OCI-LY1 (cell line): ENCODE measurements at regions not wholly inside any gene's neighbourhood (a gene's known extent, or its start where the extent isn't known, plus 50 kb on each side); places are given as distances from the start of the nearest gene placed in this dataset.
A peak's percentile ranks its signal among the peaks of the same experiment; 100 is the strongest.

ENCODE experiments used
- H2AFZ ChIP-seq: fragments of 200-600 bp; sonication (generic), shearing (Covaris generic); 2 replicates; pipeline ENCODE4 v1.6.0; 2014; ENCODE audit warnings: antibody characterized with exemption, mild to moderate bottlenecking, low read length
- H3F3A ChIP-seq: fragments of 200-600 bp; sonication (generic), shearing (Covaris generic); 2 replicates; pipeline ENCODE4 v1.6.0; 2014; ENCODE audit warnings: mild to moderate bottlenecking, antibody characterized with exemption, low read length, moderate library complexity; ENCODE audit not compliant: insufficient read depth
- H3K27ac ChIP-seq: fragments of 200-600 bp; sonication (generic); 2 replicates; pipeline ENCODE4 v1.5.1; 2014; ENCODE audit warnings: low read length, mixed run types, mild to moderate bottlenecking, low read depth; ENCODE audit not compliant: poor library complexity, severe bottlenecking
- H3K27me3 ChIP-seq: fragments of 200-600 bp; sonication (generic); 2 replicates; pipeline ENCODE4 v1.6.0; 2014; ENCODE audit warnings: antibody characterized with exemption, mild to moderate bottlenecking, low read length, moderate library complexity; ENCODE audit not compliant: insufficient read depth
- H3K36me3 ChIP-seq: fragments of 200-600 bp; sonication (generic); 2 replicates; pipeline ENCODE4 v1.6.1; 2014; ENCODE audit warnings: mild to moderate bottlenecking, antibody characterized with exemption, low read length, moderate library complexity, mixed read lengths; ENCODE audit not compliant: insufficient read depth
- H3K4me1 ChIP-seq: fragments of 200-600 bp; sonication (generic); 2 replicates; pipeline ENCODE4 v1.5.1; 2014; ENCODE audit warnings: mild to moderate bottlenecking, low read length, moderate library complexity; ENCODE audit not compliant: insufficient read depth, severe bottlenecking
- H3K4me2 ChIP-seq: fragments of 200-600 bp; sonication (generic), shearing (Covaris generic); 2 replicates; pipeline ENCODE4 v1.6.1; 2014; ENCODE audit warnings: low read length
- H3K4me3 ChIP-seq: fragments of 200-600 bp; sonication (generic); 2 replicates; pipeline ENCODE4 v1.5.1; 2014; ENCODE audit warnings: low read length, low read depth, mild to moderate bottlenecking, mixed read lengths; ENCODE audit not compliant: poor library complexity, severe bottlenecking
- H3K79me2 ChIP-seq: fragments of 200-600 bp; shearing (Covaris generic); 2 replicates; pipeline ENCODE4 v1.6.1; 2016; ENCODE audit warnings: mixed run types, low read length, mixed read lengths; ENCODE audit not compliant: insufficient read depth
- H3K9ac ChIP-seq: fragments of 200-600 bp; sonication (generic), shearing (Covaris generic); 2 replicates; pipeline ENCODE4 v1.6.1; 2014; ENCODE audit warnings: mild to moderate bottlenecking, low read length, mixed read lengths
- H3K9me2 ChIP-seq: fragments of 200-600 bp; sonication (generic), shearing (Covaris generic); 2 replicates; pipeline ENCODE4 v1.6.1; 2014; ENCODE audit warnings: low read depth, mild to moderate bottlenecking, low read length, mixed read lengths
- H3K9me3 ChIP-seq: fragments of 200-600 bp; shearing (Covaris generic); 2 replicates; pipeline ENCODE4 v1.6.1; 2014; ENCODE audit warnings: low read length, mixed read lengths
- H4K20me1 ChIP-seq: fragments of 200-600 bp; sonication (generic), shearing (Covaris generic); 2 replicates; pipeline ENCODE4 v1.6.0; 2016; ENCODE audit warnings: mild to moderate bottlenecking, low read length; ENCODE audit not compliant: insufficient read depth
- EZH2 ChIP-seq: fragments of 200-600 bp; sonication (generic), shearing (Covaris generic); IDR thresholded peaks from 2 replicates; pipeline ENCODE4 v1.8.0; 2017; ENCODE audit warnings: borderline replicate concordance, mixed run types, mild to moderate bottlenecking, antibody characterized with exemption, low read length, moderate library complexity, mixed read lengths
- TF ChIP-seq, protein P1 (sequence below): fragments of 200-600 bp; sonication (generic), shearing (Covaris generic); IDR thresholded peaks from 2 replicates; pipeline ENCODE4 v1.5.1; 2017; ENCODE audit warnings: mild to moderate bottlenecking, antibody characterized with exemption, low read length, moderate library complexity, mixed read lengths

DNA sequence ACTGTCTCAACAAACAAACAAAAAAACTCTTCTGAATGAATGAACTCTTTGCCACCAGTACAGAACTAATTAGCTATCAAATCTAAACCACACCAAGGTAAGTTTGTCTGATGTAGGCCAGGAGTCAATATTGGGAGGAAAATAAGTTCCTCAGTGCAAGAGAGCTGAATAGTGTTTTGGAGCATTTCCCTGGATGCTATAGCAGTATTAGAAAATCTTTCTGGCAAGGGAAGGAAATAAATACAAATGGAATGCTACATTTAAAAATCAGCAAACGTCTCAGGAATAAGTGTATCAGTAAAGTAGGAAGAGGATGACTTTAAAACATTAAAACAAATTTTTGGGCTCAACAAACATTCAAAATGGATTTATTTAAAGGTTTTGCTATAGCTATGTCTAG lies 81.3 kb upstream of the TMTC4 start:
- Histone ChIP-seq H2AFZ (no peak overlapping the region), H3K27ac (no peak overlapping the region), H3K9me2 (no peaks in the 10 kb centered on the region), H3K9ac (no peak overlapping the region), H3K4me2 (no peak overlapping the region), H3K79me2 (no peaks in the 10 kb centered on the region), H4K20me1 (no peaks in the 10 kb centered on the region), H3K4me3 (no peak overlapping the region), H3K27me3 (no peaks in the 10 kb centered on the region; the same call in 1 of the 2 replicates), H3F3A (no peaks in the 10 kb centered on the region), H3K36me3 (no peaks in the 10 kb centered on the region), H3K4me1 (no peaks in the 10 kb centered on the region), H3K9me3 (no peaks in the 10 kb centered on the region)
- TF ChIP-seq EZH2 = no peak
- TF ChIP-seq, protein P1, sequence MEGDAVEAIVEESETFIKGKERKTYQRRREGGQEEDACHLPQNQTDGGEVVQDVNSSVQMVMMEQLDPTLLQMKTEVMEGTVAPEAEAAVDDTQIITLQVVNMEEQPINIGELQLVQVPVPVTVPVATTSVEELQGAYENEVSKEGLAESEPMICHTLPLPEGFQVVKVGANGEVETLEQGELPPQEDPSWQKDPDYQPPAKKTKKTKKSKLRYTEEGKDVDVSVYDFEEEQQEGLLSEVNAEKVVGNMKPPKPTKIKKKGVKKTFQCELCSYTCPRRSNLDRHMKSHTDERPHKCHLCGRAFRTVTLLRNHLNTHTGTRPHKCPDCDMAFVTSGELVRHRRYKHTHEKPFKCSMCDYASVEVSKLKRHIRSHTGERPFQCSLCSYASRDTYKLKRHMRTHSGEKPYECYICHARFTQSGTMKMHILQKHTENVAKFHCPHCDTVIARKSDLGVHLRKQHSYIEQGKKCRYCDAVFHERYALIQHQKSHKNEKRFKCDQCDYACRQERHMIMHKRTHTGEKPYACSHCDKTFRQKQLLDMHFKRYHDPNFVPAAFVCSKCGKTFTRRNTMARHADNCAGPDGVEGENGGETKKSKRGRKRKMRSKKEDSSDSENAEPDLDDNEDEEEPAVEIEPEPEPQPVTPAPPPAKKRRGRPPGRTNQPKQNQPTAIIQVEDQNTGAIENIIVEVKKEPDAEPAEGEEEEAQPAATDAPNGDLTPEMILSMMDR = no peak

DNA sequence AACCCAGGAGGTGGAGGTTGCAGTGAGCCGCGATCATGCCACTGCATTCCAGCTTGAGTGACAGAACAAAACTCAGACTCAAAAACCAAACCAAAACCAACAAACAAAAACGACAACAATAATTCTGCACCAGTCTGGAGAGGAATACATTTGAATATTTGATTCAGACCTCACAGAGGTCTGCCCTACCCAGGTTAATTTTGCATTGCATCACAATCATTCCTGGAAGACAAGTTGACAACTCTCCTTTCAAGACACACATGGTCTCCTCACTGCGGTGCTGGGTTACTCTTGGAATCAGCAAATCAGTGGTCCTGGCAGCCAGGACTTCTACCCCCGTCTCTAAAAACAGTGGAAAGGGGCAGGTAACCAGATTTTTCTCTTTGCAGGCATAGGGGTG lies 79.9 kb upstream of the TMTC4 start:
- Histone ChIP-seq H3K27ac (no peak overlapping the region), H3K4me2 (no peak overlapping the region), H3K9me2 (no peaks in the 10 kb centered on the region), H3K9ac (no peak overlapping the region), H3K9me3 (no peaks in the 10 kb centered on the region), H3F3A (no peaks in the 10 kb centered on the region), H3K79me2 (no peaks in the 10 kb centered on the region), H3K36me3 (no peaks in the 10 kb centered on the region), H3K27me3 (no peaks in the 10 kb centered on the region; the same call in 1 of the 2 replicates), H3K4me3 (no peak overlapping the region), H4K20me1 (no peaks in the 10 kb centered on the region), H2AFZ (no peak overlapping the region), H3K4me1 (no peaks in the 10 kb centered on the region)
- TF ChIP-seq EZH2 = no peak
- TF ChIP-seq, protein P1 = no peak

DNA sequence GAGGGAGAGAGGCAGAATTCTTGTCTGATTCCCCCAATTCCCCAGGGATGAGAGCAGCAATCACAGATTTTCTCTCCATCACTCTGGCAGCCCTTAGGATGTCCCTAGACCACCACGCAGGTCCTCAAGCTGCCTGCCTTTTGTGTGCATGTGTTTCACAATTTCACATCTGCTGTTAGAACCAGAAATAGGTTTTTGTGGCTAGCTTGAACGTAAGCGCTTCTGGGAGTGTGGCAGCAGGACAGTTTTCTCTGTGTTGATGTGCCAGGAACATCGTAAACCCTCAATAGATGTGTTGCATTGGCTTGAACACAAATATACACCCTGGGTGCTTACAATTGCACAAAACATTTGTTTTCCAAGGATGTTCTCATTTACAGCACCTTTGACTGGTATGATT lies 78.8 kb upstream of the TMTC4 start:
- Histone ChIP-seq H3K9me3 (no peaks in the 10 kb centered on the region), H4K20me1 (no peaks in the 10 kb centered on the region), H3K27me3 (no peaks in the 10 kb centered on the region; the same call in 1 of the 2 replicates), H3K9me2 (no peaks in the 10 kb centered on the region), H3K9ac (no peak overlapping the region), H2AFZ (no peak overlapping the region), H3K27ac (no peak overlapping the region), H3K4me1 (no peaks in the 10 kb centered on the region), H3F3A (no peaks in the 10 kb centered on the region), H3K4me3 (no peak overlapping the region), H3K4me2 (no peak overlapping the region), H3K79me2 (no peaks in the 10 kb centered on the region), H3K36me3 (no peaks in the 10 kb centered on the region)
- TF ChIP-seq EZH2 = no peak

DNA sequence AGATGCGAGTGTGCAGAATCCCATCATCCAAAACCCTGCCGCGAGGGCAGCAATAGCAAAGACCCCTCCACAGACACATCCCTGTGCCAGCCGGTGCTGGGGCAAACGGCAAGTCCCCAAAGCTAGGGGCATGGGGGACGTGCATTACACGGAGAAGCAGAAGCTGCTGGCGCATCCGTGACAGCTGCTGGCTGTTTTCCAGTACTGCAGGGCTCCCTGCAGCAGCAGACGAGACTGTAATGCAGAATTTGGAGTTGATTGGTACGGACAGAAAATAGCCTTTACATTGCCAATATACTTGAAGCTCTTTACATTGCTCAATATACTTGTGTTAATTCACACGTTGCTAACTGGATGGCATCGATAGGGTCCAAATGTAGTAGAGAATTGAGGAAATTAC lies 77.2 kb upstream of the TMTC4 start:
- H3K9ac ChIP-seq = no peak overlapping the region

More for the DNA sequence above, 77.2 kb upstream of the TMTC4 start:
- Histone ChIP-seq H3K9me3 (no peaks in the 10 kb centered on the region), H3K79me2 (no peaks in the 10 kb centered on the region), H3K4me2 (no peak overlapping the region), H3K27ac (no peak overlapping the region), H3F3A (no peaks in the 10 kb centered on the region), H3K27me3 (no peaks in the 10 kb centered on the region; the same call in 1 of the 2 replicates), H3K9me2 (no peaks in the 10 kb centered on the region), H4K20me1 (no peaks in the 10 kb centered on the region), H3K4me3 (no peak overlapping the region), H2AFZ (no peak overlapping the region), H3K36me3 (no peaks in the 10 kb centered on the region), H3K4me1 (no peaks in the 10 kb centered on the region)
- TF ChIP-seq, protein P1 = 0 out of 2 replicates have a peak, but pooled peaks have one; percentile 9
- TF ChIP-seq EZH2 = no peak
